Non-pigmented ciliary epithelial cell (primary cell): ENCODE measurements at regions not wholly inside any gene's neighbourhood (a gene's known extent, or its start where the extent isn't known, plus 50 kb on each side); places are given as distances from the start of the nearest gene placed in this dataset.

Experiments
- DNase-seq: peaks from one replicate; pipeline ENCODE4 v3.0.0-alpha.2; 2010; ENCODE audit warnings: low read depth

GRCh38 chr14:42742084-42742483 lies 1135.4 kb downstream of the LRFN5 start:
- DNase-seq = no peak

GRCh38 chr14:42736408-42736807 lies 1129.7 kb downstream of the LRFN5 start:
- no peak for DNase-seq

- DNase-seq = no peak
These were observed 1127.4 kb downstream of the LRFN5 start for GRCh38 chr14:42734041-42734440.

GRCh38 chr14:42732005-42732404 lies 1125.3 kb downstream of the LRFN5 start:
- DNase-seq = no peak

DNA sequence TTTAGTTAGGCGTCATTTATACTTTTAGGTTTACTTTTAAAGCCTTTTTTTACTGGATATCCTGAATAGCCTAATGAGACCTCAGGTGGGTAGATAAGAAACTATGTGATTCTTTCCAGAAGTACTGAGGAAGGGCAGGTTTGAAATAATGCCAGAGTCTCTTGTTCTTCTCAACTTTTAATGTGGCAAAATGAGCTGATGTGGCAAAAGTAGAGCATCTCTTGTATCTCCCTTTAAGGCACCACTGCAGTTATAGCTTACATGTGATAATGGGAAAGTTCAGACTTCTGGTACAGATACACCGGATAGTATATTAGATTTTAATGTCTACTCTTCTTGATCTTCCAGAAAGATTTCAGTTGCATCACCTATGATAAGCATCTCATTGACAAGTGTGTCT lies 1124.8 kb downstream of the LRFN5 start:
- DNase-seq = no peak

DNA sequence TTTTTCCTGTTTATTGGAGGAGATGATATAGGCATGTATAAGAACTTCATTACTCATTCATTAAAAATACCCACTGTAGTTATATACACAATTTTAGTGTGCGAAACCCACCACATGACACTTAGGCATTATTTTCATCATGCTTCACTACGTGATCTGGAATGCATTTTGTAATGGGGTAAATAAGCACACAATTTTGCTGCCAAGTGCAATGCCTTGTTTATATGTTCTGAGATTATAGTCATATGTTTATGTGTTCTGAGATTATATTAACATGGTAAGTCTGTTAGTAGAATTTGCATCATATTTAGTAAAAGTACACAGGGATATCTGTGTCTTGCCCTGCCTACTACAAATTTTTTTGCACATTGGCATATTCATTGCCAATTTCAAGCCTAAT lies 1123.0 kb downstream of the LRFN5 start:
- DNase-seq = no peak

- no peak for DNase-seq
These were observed 1112.7 kb downstream of the LRFN5 start for GRCh38 chr14:42719391-42719790.

- DNase-seq = no peak
These were observed 1108.6 kb downstream of the LRFN5 start for GRCh38 chr14:42715316-42715715.

- no peak for DNase-seq
These were observed 1103.4 kb downstream of the LRFN5 start for GRCh38 chr14:42710071-42710470.

DNA sequence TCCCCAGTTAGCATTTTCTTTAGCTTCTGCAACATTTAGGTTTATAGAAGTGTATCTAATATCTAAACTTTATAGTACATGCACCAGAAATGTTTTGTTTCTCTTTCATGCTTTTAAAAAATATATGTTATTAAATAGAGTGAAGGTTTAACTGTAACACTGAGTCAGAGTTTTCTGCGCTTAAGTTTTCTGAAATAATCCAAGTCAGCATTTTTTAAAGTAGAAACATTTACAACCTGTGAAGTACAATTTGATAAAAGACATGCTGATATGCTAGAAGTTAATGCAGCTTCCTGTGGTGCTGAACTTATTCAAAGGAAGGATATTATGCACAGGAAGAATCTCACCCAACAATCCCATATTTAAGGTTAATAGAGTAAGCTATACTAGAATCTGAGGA lies 1096.8 kb downstream of the LRFN5 start:
- DNase-seq = no peak

DNA sequence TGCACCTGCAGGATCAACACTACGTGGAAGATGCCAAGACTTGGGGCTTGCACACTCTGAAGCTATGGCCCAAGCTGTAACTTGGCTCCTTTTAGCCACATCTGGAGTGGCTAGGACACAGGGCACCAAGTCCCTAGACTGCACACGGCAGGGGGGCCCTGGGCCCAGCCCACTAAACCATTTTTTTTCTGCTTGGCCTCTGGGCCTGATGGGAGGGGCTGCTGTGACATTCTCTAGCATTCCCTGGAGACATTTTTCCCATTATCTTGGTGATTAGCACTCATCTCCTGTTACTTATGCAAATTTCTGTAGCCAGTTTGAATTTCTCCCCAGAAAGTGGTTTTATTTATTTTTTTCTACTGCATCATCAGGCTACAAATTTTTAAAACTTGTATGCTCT lies 1080.7 kb downstream of the LRFN5 start:
- no peak for DNase-seq

- no peak for DNase-seq
These were observed 1077.0 kb downstream of the LRFN5 start for GRCh38 chr14:42683707-42684106.

GRCh38 chr14:42676636-42677035 lies 1070.0 kb downstream of the LRFN5 start:
- no peak for DNase-seq

DNA sequence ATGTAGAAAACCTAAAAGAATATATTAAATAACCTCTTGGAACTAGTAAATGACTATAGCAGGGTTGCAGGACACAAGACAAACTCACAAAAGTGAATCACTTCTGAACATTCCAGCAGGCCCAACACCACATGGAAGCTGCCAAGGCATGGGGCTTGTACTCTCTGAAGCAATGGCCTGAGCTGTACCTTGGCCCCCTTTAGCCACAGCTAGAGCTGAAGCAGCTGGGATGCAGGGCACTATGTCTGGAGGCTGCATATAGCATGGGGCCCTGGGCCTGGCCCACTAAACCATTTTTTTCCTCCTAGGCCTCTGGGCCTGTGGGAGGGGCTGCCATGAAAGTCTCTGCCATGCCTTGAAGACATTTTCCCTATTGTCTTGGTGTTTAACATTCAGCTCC lies 1067.3 kb downstream of the LRFN5 start:
- DNase-seq = no peak

GRCh38 chr14:42671636-42672035 lies 1065.0 kb downstream of the LRFN5 start:
- DNase-seq = no peak

DNA sequence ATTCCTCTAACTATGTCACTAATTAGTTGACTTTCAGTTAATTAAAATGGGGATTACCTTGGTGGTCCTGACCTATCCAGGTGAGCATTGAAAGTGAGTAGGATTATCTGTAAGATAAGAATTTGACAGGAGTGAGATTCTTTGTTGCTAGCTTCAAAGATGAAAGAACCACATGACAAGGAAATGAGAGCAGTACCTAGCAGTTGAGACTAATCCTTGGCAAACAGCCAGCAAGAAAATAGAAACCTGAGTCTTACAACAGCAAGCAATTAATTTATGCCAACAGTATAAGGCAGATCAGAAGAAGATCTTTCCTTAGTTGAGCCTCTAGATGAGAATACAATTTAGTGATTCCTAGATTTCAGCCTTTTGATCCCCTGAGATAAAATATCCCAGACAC lies 1058.4 kb downstream of the LRFN5 start:
- no peak for DNase-seq

GRCh38 chr14:42664190-42664589 lies 1057.5 kb downstream of the LRFN5 start:
- no peak for DNase-seq

DNA sequence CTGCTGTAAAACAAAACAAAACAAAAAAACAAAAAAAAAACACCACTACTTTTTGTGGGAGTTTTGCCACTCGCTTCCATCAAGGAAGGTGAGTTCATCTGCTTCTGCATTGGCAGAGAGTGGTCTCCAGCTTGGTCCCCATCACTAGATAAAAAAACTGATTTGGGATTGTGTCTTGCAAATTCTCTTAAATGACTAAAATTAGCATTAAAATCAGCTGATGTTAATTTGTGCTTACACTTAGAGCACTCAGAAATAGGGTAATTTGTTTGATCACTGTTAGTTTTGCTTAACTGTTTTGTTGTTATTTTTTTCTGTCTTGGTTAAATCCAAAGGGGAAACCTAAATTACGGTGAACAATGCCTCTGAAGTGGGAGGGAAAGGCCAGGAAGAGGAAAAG lies 1048.0 kb downstream of the LRFN5 start:
- no peak for DNase-seq

DNA sequence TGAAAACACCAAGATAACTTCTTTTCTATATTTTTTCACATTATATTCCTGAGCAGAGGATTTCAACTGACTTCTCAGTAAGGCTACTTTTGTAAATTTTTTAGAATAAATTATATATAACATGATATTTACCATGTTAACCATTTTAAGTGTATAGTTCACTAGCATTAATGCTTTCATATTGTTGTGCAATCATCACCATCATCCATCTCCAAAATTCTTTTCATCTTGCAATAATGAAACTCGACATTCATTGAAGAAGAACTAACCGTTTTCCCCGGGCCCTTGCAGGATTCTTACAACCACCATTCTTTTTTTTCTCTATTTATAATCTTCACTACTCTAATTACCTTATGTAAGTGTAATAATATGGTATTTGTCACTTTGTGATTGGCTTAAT lies 1036.1 kb downstream of the LRFN5 start:
- DNase-seq = no peak

DNA sequence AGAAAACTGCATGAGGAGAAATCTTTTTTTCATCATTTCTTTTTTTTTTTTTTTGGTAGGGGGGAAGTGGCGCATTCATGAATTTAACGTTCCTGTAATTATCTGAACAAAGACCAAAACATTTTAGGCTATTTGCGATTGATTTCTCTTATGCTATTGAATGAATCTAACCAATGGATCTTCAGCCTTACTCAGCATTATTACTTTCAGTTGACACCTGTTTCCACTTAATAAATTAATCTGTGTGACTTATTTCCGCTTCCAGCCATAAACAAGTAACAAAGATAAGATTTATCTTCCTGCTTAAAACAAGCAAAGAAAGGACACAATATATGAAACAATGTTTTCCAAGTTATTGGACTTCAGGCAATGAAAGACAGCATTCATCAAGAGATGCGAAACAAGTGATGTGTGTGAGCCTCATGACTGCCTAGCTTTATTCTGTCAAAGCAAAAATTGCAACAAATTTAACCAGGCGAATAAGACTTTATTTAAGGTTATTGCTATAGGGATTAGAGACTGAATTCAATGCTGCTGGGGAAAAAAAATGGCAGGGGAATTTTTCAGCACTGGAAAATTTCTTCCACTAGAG lies 1026.9 kb downstream of the LRFN5 start:
- no peak for DNase-seq

DNA sequence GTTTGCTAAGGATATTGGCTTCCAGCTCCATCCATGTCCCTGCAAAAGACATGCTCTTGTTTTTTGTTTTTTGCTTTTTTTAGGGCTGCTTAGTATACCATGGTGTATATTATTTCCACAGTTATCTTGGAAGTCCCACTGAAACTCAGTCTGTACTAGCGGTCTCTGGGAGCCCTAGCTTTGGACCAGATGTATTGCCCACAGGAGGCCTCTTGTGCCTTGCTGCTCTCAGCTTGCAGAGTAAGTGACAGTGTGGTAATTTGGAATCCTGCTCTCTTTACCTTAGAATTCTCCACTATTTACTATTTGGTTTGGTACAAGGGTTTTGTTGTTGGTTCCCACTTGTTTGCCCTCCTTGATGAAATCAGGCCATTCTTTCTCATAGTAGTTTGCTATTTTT lies 1022.9 kb downstream of the LRFN5 start:
- DNase-seq = no peak

GRCh38 chr14:42628602-42629001 lies 1021.9 kb downstream of the LRFN5 start:
- no peak for DNase-seq

DNA sequence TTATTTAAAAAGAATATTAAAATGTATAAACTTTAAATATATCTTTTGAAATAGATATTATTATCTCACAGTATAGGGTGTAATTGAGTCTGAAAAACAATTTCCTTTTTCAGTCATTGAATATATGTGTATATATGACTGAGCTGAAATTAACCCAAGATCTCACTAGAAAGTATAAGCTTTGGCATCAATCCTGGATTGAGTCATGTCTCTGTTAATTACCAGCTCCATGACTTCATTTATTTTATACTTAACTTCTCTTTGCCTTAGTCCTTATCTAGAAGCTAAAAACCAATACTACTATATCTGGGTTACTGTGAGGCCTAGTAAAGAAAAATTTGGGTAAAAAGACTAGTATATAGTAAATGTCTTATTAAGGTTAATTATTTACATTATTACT lies 1020.3 kb downstream of the LRFN5 start:
- no peak for DNase-seq

- no peak for DNase-seq
These were observed 1018.5 kb downstream of the LRFN5 start for GRCh38 chr14:42624980-42625761.
